HepG2 (cell line): ENCODE measurements at regions not wholly inside any gene's neighbourhood (a gene's known extent, or its start where the extent isn't known, plus 50 kb on each side); places are given as distances from the start of the nearest gene placed in this dataset.

Experiments used
- ATAC-seq: fragments of 200-7000 bp; cut with Tn5 transposase; 3 replicates; pipeline ENCODE4 v1.9.1; 2020; ENCODE audit warnings: mild to moderate bottlenecking, moderate library complexity
- BruUV-seq: library from RNA; stranded (reverse); fragments of 400-500 nt; replicated peaks from 2 replicates; lab custom pipeline; 2021; lab: Mats Ljungman, UMichigan
- CTCF ChIA-PET: fragments of 300-600 bp; formaldehyde crosslinking; extraction: SDS; loops from one replicate; lab custom pipeline; 2021; ENCODE audit warnings: low total read pairs, inconsistent platforms, low intra/inter-chr PET ratio; lab: Yijun Ruan, JAX
- POLR2A ChIA-PET: fragments of 350-600 bp; sonication (Branson Sonifier 250); formaldehyde crosslinking; loops from one replicate; lab custom pipeline; 2020; ENCODE audit warnings: antibody characterized with exemption, inconsistent platforms; lab: Yijun Ruan, JAX
- DNase-seq: peaks from one replicate; pipeline ENCODE4 v3.0.0-alpha.2; 2015; ENCODE audit warnings: low spot score
- FAIRE-seq: peaks from 3 replicates; lab custom pipeline; 2011; peaks lifted over from hg19 to GRCh38; lab: Jason Lieb, UNC
- H2AFZ ChIP-seq: one replicate; pipeline ENCODE4 v1.6.1; 2011; ENCODE audit warnings: low read length, inconsistent platforms
- H3K27ac ChIP-seq: fragments of 300-600 bp; 3 replicates; pipeline ENCODE4 v1.8.0; 2011; ENCODE audit warnings: mixed run types, mild to moderate bottlenecking, mixed read lengths, low read length, inconsistent platforms; ENCODE audit not compliant: insufficient read depth; ENCODE audit errors: extremely low read length
- H3K27me3 ChIP-seq, 2 experiments: fragments of 200-600 bp in 1 of 2; 2 replicates in 1 of 2; 3 replicates in 1 of 2; pipeline versions ENCODE4 v1.6.0 to v1.8.0; 2011; ENCODE audit warnings: low read length in 2 of 2, mild to moderate bottlenecking in 2 of 2, moderate library complexity in 2 of 2, inconsistent platforms in 1 of 2; ENCODE audit not compliant: insufficient read depth in 2 of 2, control insufficient read depth in 1 of 2
- H3K36me3 ChIP-seq, 2 experiments: fragments of 200-600 bp in 1 of 2; replicated peaks in 1 of 2; 2 replicates in 1 of 2; 3 replicates in 1 of 2; pipeline versions ENCODE4 v1.5.1 to v1.8.0; 2011; ENCODE audit warnings: low read length in 2 of 2, inconsistent platforms in 1 of 2; ENCODE audit not compliant: insufficient read depth in 2 of 2, control insufficient read depth in 1 of 2
- H3K4me1 ChIP-seq: 2 replicates; pipeline ENCODE4 v1.5.1; 2012; ENCODE audit warnings: low read length, inconsistent platforms; ENCODE audit not compliant: insufficient read depth
- H3K4me2 ChIP-seq: 2 replicates; pipeline ENCODE4 v1.6.0; 2011; ENCODE audit warnings: low read depth, low read length, inconsistent platforms
- H3K4me3 ChIP-seq, 3 experiments: fragments of 200-600 bp in 1 of 3; sonication (generic), shearing (Covaris generic) in 1 of 3; replicated peaks in 1 of 3; 2 replicates each; pipeline ENCODE4 v1.5.1; 2011 to 2016; ENCODE audit warnings: low read length in 3 of 3, inconsistent platforms in 2 of 3, low read depth in 2 of 3, mild to moderate bottlenecking in 2 of 3, control low read depth in 1 of 3, mixed read lengths in 1 of 3; ENCODE audit not compliant: insufficient read depth in 1 of 3
- H3K79me2 ChIP-seq: one replicate; pipeline ENCODE4 v1.6.1; 2011; ENCODE audit warnings: low read length, inconsistent platforms; ENCODE audit not compliant: insufficient read depth
- H3K9ac ChIP-seq: 2 replicates; pipeline ENCODE4 v1.6.0; 2011; ENCODE audit warnings: mild to moderate bottlenecking, low read depth, low read length, inconsistent platforms; ENCODE audit not compliant: insufficient read depth
- H3K9me3 ChIP-seq: 2 replicates; pipeline ENCODE4 v1.5.1; 2012; ENCODE audit warnings: mild to moderate bottlenecking, low read length
- H4K20me1 ChIP-seq: 2 replicates; pipeline ENCODE4 v1.6.0; 2011; ENCODE audit warnings: inconsistent platforms, mild to moderate bottlenecking, low read length, moderate library complexity; ENCODE audit not compliant: insufficient read depth
- BCL6 ChIP-seq: IDR thresholded peaks from 2 replicates; pipeline ENCODE4 v1.6.1; 2016; ENCODE audit warnings: missing genetic modification reagents, missing compliant biosample characterization
- HDAC1 ChIP-seq: sonication (generic); formaldehyde crosslinking; IDR thresholded peaks from 2 replicates; pipeline ENCODE4 v1.5.1; 2020; ENCODE audit warnings: mild to moderate bottlenecking, missing genetic modification reagents
- HIVEP1 ChIP-seq: sonication (generic); formaldehyde crosslinking; IDR thresholded peaks from 2 replicates; pipeline ENCODE4 v1.4.0; 2020; ENCODE audit warnings: mild to moderate bottlenecking, missing genetic modification reagents
- KAT8 ChIP-seq: IDR thresholded peaks from 2 replicates; pipeline ENCODE4 v1.6.1; 2016; ENCODE audit warnings: missing genetic modification reagents, missing compliant biosample characterization
- LCORL ChIP-seq, 2 experiments: fragments of 450-650 bp in 1 of 2; sonication (generic) in 1 of 2; formaldehyde crosslinking in 1 of 2; IDR thresholded peaks; 2 replicates each; pipeline versions ENCODE4 v1.5.0 to v1.6.1; 2017 to 2020; ENCODE audit warnings: antibody characterized with exemption in 1 of 2, missing genetic modification reagents in 1 of 2
- REPIN1 ChIP-seq: sonication (generic); formaldehyde crosslinking; IDR thresholded peaks from 2 replicates; pipeline ENCODE4 v1.8.0; 2022; ENCODE audit warnings: missing genetic modification reagents, low read depth, mild to moderate bottlenecking, borderline replicate concordance
- SP5 ChIP-seq: IDR thresholded peaks from 2 replicates; pipeline ENCODE4 v1.6.1; 2016; ENCODE audit warnings: low read depth, borderline replicate concordance
- ZMYM2 ChIP-seq: sonication (generic); formaldehyde crosslinking; IDR thresholded peaks from 2 replicates; pipeline ENCODE4 v1.8.0; 2022; ENCODE audit warnings: mild to moderate bottlenecking, missing genetic modification reagents
- ZNF225 ChIP-seq: sonication (generic); formaldehyde crosslinking; IDR thresholded peaks from 2 replicates; pipeline ENCODE4 v1.4.0; 2020; ENCODE audit warnings: mild to moderate bottlenecking, missing genetic modification reagents
- ZNF3 ChIP-seq: IDR thresholded peaks from 2 replicates; pipeline ENCODE4 v1.7.0; 2017; ENCODE audit warnings: inconsistent platforms
- ZNF432 ChIP-seq: sonication (generic); formaldehyde crosslinking; IDR thresholded peaks from 2 replicates; pipeline ENCODE4 v1.5.0; 2020; ENCODE audit warnings: missing genetic modification reagents, mild to moderate bottlenecking, borderline replicate concordance
- ZNF557 ChIP-seq: sonication (generic); formaldehyde crosslinking; IDR thresholded peaks from 2 replicates; pipeline ENCODE4 v1.4.0; 2020; ENCODE audit warnings: missing genetic modification reagents
- WGBS: methylation state at CpG from one replicate; pipeline ENCODE4 v1.1.6; 2017; ENCODE audit warnings: low lambda C conversion rate; 5-methylcytosine and 5-hydroxymethylcytosine counted together
- in situ Hi-C: cut with HindIII; loops from 2 replicates; pipeline ENCODE4 v1.10.0; 2017; ENCODE audit warnings: low pct_unique_long_range_greater_than_20kb; ENCODE audit not compliant: extremely low pct_ligation_motif_present
- intact Hi-C: fragments of 100-400 bp; cut with micrococcal nuclease; formaldehyde crosslinking; loops from one replicate; pipeline ENCODE4 v1.10.0; 2022; ENCODE audit not compliant: unreplicated experiment
- TF ChIP-seq, protein P1 (sequence below): sonication (generic); formaldehyde crosslinking; IDR thresholded peaks from 2 replicates; pipeline ENCODE4 v1.9.0; 2021; ENCODE audit warnings: missing genetic modification reagents, mild to moderate bottlenecking, borderline replicate concordance

DNA sequence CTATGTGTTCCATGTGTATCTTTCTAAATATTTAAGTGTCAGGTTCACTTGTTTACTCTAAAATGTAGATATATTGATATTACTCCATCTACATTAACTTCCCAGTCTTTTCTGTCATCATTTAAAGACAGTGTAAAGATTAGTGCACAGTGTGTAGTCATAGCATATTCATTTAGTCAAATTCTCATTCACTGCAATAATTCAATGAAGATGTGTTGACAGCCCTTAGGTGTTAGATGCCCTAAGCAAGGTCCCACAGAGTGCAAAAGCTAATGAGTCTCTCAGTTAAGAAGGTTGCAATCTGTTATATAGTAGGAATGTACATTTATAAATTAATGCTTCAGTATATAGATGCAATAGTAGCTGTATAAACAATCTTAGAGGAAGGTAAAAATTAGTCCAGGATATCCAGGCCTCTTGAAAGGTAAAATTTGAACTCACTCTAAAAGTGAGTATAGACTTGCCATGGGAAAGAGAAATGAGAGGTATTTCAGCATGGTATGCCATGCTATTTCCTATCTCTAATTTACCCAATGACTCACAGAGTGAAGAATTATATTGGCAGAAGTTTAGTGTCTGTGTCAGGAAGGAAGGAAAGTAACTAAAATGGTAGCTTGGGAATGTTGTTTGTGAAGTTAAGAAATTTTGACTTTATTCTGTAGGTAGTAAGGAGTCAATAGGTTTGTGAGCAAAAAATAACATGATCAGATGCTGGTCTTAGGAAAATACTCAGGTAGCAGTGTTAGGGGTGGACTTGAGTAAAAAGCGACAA, 969.9 kb upstream of the CITED2 start:
- no peaks in the 10 kb centered on the region for H3K36me3 ChIP-seq
- H4K20me1 ChIP-seq = no peaks in the 10 kb centered on the region
- no peak overlapping the region for H3K9ac ChIP-seq
- in situ Hi-C loops (no loop called here), intact Hi-C loops (no loop called here)
- ChIA-PET POLR2A (no interaction called here), CTCF (no interaction called here)
- H3K4me3 ChIP-seq = no peak overlapping the region
- 33% methylated on average over 1 of the region's 1 CpG for WGBS
- no TSS peak for BruUV-seq
- no peaks in the 10 kb centered on the region for H3K27me3 ChIP-seq
- no peak for FAIRE-seq
- no peak overlapping the region for H2AFZ ChIP-seq
- no peaks in the 10 kb centered on the region for H3K79me2 ChIP-seq
- H3K4me2 ChIP-seq = no peak overlapping the region
- no peak overlapping the region for H3K27ac ChIP-seq
- no peaks in the 10 kb centered on the region for H3K4me1 ChIP-seq
- ATAC-seq = no peak
- peak; percentile 6 for DNase-seq
- TF ChIP-seq, protein P1, sequence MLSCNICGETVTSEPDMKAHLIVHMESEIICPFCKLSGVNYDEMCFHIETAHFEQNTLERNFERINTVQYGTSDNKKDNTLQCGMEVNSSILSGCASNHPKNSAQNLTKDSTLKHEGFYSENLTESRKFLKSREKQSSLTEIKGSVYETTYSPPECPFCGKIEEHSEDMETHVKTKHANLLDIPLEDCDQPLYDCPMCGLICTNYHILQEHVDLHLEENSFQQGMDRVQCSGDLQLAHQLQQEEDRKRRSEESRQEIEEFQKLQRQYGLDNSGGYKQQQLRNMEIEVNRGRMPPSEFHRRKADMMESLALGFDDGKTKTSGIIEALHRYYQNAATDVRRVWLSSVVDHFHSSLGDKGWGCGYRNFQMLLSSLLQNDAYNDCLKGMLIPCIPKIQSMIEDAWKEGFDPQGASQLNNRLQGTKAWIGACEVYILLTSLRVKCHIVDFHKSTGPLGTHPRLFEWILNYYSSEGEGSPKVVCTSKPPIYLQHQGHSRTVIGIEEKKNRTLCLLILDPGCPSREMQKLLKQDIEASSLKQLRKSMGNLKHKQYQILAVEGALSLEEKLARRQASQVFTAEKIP (CRISPR knock-in tag) = no peak
- TF ChIP-seq KAT8 (CRISPR knock-in tag) = no peak
- no peak for TF ChIP-seq LCORL (IDR thresholded peaks at IDR 0.05)
- no peak for TF ChIP-seq LCORL (CRISPR knock-in tag; IDR thresholded peaks at IDR 0.05)
- no peak for TF ChIP-seq ZNF432 (CRISPR knock-in tag)
- TF ChIP-seq ZNF557 = no peak
- TF ChIP-seq ZNF3 (CRISPR knock-in tag) = no peak
- TF ChIP-seq ZNF225 (CRISPR knock-in tag) = no peak
- TF ChIP-seq REPIN1 = no peak
- no peak for TF ChIP-seq HIVEP1 (CRISPR knock-in tag)
- TF ChIP-seq SP5 = no peak
- TF ChIP-seq ZMYM2 = no peak
- no peak for TF ChIP-seq HDAC1
- no peak for TF ChIP-seq BCL6
- peaks cover 14% of the 10 kb centered on the region; the same call in 1 of the 2 replicates for H3K9me3 ChIP-seq
